ENCODE measurements at regions not wholly inside any gene's neighbourhood (a gene's known extent, or its start where the extent isn't known, plus 50 kb on each side); places are given as distances from the start of the nearest gene placed in this dataset.
"Not testable (repeated sequence)": the region's sequence is repeated elsewhere in the genome, so short reads cannot be mapped to it uniquely, and the experiment has no call there.

- DNase-seq (ENCODE audit: low read depth in 2 of 2), result not testable (repeated sequence)
Measured at GRCh38 chr15:98088307-98088945, 127.9 kb downstream of the ARRDC4 start.

GRCh38 chr15:98089352-98089751, 128.8 kb downstream of the ARRDC4 start:
- not testable (repeated sequence) for DNase-seq (ENCODE audit: low read depth in 2 of 2)

GRCh38 chr15:98097986-98098385, 137.5 kb downstream of the ARRDC4 start:
- DNase-seq (ENCODE audit: low read depth in 2 of 2), result not testable (repeated sequence)

- not testable (repeated sequence) for DNase-seq (ENCODE audit: low read depth in 2 of 2)
Measured at GRCh38 chr15:98100606-98101005, 140.1 kb downstream of the ARRDC4 start.

GRCh38 chr15:98103570-98103969, 143.1 kb downstream of the ARRDC4 start:
- DNase-seq (ENCODE audit: low read depth in 2 of 2), result no peak

- DNase-seq (ENCODE audit: low read depth in 2 of 2), result not testable (repeated sequence)
Measured at GRCh38 chr15:98104386-98105151, 144.1 kb downstream of the ARRDC4 start.

- not testable (repeated sequence) for DNase-seq (ENCODE audit: low read depth in 2 of 2)
Measured at GRCh38 chr15:98106615-98107194, 146.2 kb downstream of the ARRDC4 start.

GRCh38 chr15:98111806-98112205, 151.3 kb downstream of the ARRDC4 start:
- no peak for DNase-seq (ENCODE audit: low read depth in 2 of 2)

GRCh38 chr15:98113327-98113726, 152.8 kb downstream of the ARRDC4 start:
- DNase-seq (ENCODE audit: low read depth in 2 of 2), result no peak

- DNase-seq (ENCODE audit: low read depth in 2 of 2), result no peak
Measured at GRCh38 chr15:98120561-98120960, 160.1 kb downstream of the ARRDC4 start.

- DNase-seq (ENCODE audit: low read depth in 2 of 2), result no peak
Measured at GRCh38 chr15:98121536-98121935, 161.0 kb downstream of the ARRDC4 start.

- DNase-seq (ENCODE audit: low read depth in 2 of 2), result no peak
Measured at GRCh38 chr15:98121957-98122356, 161.5 kb downstream of the ARRDC4 start.

GRCh38 chr15:98123297-98123696, 162.8 kb downstream of the ARRDC4 start:
- no peak for DNase-seq (ENCODE audit: low read depth in 2 of 2)

- DNase-seq (ENCODE audit: low read depth in 2 of 2), result no peak
Measured at GRCh38 chr15:98123834-98124233, 163.3 kb downstream of the ARRDC4 start.

GRCh38 chr15:98124581-98124980, 164.1 kb downstream of the ARRDC4 start:
- no peak for DNase-seq (ENCODE audit: low read depth in 2 of 2)

GRCh38 chr15:98126326-98127085, 166.0 kb downstream of the ARRDC4 start:
- no peak for DNase-seq (ENCODE audit: low read depth in 2 of 2)

GRCh38 chr15:98127586-98127985, 167.1 kb downstream of the ARRDC4 start:
- DNase-seq (ENCODE audit: low read depth in 2 of 2), result no peak

GRCh38 chr15:98131924-98132323, 171.4 kb downstream of the ARRDC4 start:
- no peak for DNase-seq (ENCODE audit: low read depth in 2 of 2)

GRCh38 chr15:98134905-98135304, 174.4 kb downstream of the ARRDC4 start:
- DNase-seq (ENCODE audit: low read depth in 2 of 2), result no peak

GRCh38 chr15:98138910-98139309, 178.4 kb downstream of the ARRDC4 start:
- DNase-seq (ENCODE audit: low read depth in 2 of 2), result no peak

GRCh38 chr15:98139337-98139736, 178.8 kb downstream of the ARRDC4 start:
- no peak for DNase-seq (ENCODE audit: low read depth in 2 of 2)

GRCh38 chr15:98142572-98142971, 182.1 kb downstream of the ARRDC4 start:
- no peak for DNase-seq (ENCODE audit: low read depth in 2 of 2)

All from stimulated activated CD4-positive, alpha-beta T cell treated with anti-CD3 and anti-CD28 coated beads, Interleukin-4, amount 100 ng/mL, for 48 hours (primary cell).